Astrocyte of the spinal cord (primary cell): ENCODE measurements at regions not wholly inside any gene's neighbourhood (a gene's known extent, or its start where the extent isn't known, plus 50 kb on each side); places are given as distances from the start of the nearest gene placed in this dataset.

Experiments used
- DNase-seq: peaks from one replicate; pipeline ENCODE4 v3.0.0; 2011; ENCODE audit warnings: low read depth, low spot score
- H3K4me3 ChIP-seq: 2 replicates; pipeline ENCODE4 v1.5.1; 2011; ENCODE audit warnings: low read depth, mild to moderate bottlenecking, low read length, moderate library complexity
- CTCF ChIP-seq: IDR thresholded peaks from 2 replicates; pipeline ENCODE4 v1.5.1; 2012; ENCODE audit warnings: low read depth, mild to moderate bottlenecking, low read length, inconsistent platforms
- in situ Hi-C: cut with HindIII; loops from 2 replicates; pipeline ENCODE4 v1.10.0; 2017; ENCODE audit warnings: low sequenced_read_pairs

- in situ Hi-C loops: no loop called here
- no peak for TF ChIP-seq CTCF
- DNase-seq: no peak
- no peak overlapping the region for H3K4me3 ChIP-seq
These were observed 353.3 kb upstream of the SUCLG2 start for GRCh38 chr3:68007621-68008226.

GRCh38 chr3:68006646-68007045 lies 352.2 kb upstream of the SUCLG2 start:
- no peak for TF ChIP-seq CTCF
- no peak for DNase-seq
- no peak overlapping the region for H3K4me3 ChIP-seq
- in situ Hi-C loops: no loop called here

GRCh38 chr3:68004091-68004490 lies 349.7 kb upstream of the SUCLG2 start:
- no peak for DNase-seq
- TF ChIP-seq CTCF: no peak
- no peak overlapping the region for H3K4me3 ChIP-seq
- in situ Hi-C loops: no loop called here

GRCh38 chr3:67998281-67998680 lies 343.9 kb upstream of the SUCLG2 start:
- DNase-seq: no peak
- H3K4me3 ChIP-seq: no peak overlapping the region
- no peak for TF ChIP-seq CTCF
- in situ Hi-C loops: no loop called here

- no peak overlapping the region for H3K4me3 ChIP-seq
- TF ChIP-seq CTCF: no peak
- in situ Hi-C loops: no loop called here
- DNase-seq: no peak
These were observed 340.8 kb upstream of the SUCLG2 start for GRCh38 chr3:67995206-67995605.

- no peak overlapping the region for H3K4me3 ChIP-seq
- in situ Hi-C loops: no loop called here
- no peak for TF ChIP-seq CTCF
- DNase-seq: no peak
These were observed 332.3 kb upstream of the SUCLG2 start for GRCh38 chr3:67986706-67987105.

GRCh38 chr3:67983166-67983565 lies 328.8 kb upstream of the SUCLG2 start:
- DNase-seq: no peak
- in situ Hi-C loops: no loop called here
- TF ChIP-seq CTCF: no peak
- no peak overlapping the region for H3K4me3 ChIP-seq
